Prostate gland (tissue), 2 donors: ENCODE measurements at regions not wholly inside any gene's neighbourhood (a gene's known extent, or its start where the extent isn't known, plus 50 kb on each side); places are given as distances from the start of the nearest gene placed in this dataset.

Source experiments
- POLR2A ChIP-seq: fragments of 450-650 bp; IDR thresholded peaks from one replicate; pipeline ENCODE4 v1.6.1; 2016; ENCODE audit warnings: antibody characterized with exemption, mild to moderate bottlenecking
- TF ChIP-seq, protein P1 (sequence below), 4 experiments: fragments of 200-600 bp in 2 of 4; fragments of 450-650 bp in 2 of 4; sonication (generic) in 2 of 4; IDR thresholded peaks; 1 replicate in 3 of 4; 2 replicates in 1 of 4; pipeline ENCODE4 v1.5.1; 2016 to 2019; ENCODE audit warnings: antibody characterized with exemption in 4 of 4, mild to moderate bottlenecking in 2 of 4, moderate library complexity in 2 of 4

DNA sequence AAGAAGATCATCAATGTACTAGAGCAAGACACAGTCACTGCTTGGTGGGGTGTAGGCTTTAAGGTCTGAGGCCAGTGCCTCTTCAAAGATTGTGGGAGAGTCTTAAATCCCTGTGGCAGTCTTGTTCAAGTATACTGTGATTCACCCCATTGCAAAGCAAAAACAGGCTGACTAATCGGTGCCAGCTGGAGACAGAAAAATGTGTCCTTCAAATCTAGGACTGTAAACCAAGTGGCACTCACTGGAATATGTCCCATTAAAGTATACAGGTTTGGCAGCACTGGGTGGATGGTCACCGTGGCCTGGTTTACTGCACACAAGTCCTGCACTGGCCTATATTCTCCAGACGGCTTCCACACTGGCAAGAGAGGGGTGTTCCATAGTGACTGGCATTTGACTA, 1315.3 kb downstream of the TMEM121 start:
- TF ChIP-seq, protein P1, sequence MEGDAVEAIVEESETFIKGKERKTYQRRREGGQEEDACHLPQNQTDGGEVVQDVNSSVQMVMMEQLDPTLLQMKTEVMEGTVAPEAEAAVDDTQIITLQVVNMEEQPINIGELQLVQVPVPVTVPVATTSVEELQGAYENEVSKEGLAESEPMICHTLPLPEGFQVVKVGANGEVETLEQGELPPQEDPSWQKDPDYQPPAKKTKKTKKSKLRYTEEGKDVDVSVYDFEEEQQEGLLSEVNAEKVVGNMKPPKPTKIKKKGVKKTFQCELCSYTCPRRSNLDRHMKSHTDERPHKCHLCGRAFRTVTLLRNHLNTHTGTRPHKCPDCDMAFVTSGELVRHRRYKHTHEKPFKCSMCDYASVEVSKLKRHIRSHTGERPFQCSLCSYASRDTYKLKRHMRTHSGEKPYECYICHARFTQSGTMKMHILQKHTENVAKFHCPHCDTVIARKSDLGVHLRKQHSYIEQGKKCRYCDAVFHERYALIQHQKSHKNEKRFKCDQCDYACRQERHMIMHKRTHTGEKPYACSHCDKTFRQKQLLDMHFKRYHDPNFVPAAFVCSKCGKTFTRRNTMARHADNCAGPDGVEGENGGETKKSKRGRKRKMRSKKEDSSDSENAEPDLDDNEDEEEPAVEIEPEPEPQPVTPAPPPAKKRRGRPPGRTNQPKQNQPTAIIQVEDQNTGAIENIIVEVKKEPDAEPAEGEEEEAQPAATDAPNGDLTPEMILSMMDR (IDR thresholded peaks at IDR 0.05), result no peak
- TF ChIP-seq POLR2A, result no peak
